ENCODE measurements at regions not wholly inside any gene's neighbourhood (a gene's known extent, or its start where the extent isn't known, plus 50 kb on each side); places are given as distances from the start of the nearest gene placed in this dataset.

GRCh38 chr16:86683441-86684194 lies 105.3 kb downstream of the FOXL1 start:
- no peak for DNase-seq

DNA sequence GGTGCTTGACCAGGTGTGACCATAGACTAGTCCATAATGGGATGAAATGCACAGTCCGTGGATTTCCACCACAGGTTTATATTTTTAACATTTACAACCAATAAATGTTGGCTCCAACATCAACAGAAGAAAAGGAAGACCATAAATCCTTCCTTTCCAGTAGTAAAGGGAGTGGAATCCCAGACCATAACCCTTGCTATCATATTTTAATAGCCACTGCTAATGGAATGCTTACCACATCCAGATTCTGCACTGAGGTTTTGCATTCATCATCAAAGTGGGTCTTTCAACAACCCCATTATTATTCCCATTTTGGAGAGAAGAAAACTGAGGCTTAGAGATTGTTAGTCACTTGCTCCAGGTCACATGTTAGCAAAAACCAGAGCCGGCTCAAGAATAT lies 106.7 kb downstream of the FOXL1 start:
- DNase-seq = no peak

- DNase-seq = no peak
These were observed 112.6 kb downstream of the FOXL1 start for GRCh38 chr16:86690970-86691369.

DNA sequence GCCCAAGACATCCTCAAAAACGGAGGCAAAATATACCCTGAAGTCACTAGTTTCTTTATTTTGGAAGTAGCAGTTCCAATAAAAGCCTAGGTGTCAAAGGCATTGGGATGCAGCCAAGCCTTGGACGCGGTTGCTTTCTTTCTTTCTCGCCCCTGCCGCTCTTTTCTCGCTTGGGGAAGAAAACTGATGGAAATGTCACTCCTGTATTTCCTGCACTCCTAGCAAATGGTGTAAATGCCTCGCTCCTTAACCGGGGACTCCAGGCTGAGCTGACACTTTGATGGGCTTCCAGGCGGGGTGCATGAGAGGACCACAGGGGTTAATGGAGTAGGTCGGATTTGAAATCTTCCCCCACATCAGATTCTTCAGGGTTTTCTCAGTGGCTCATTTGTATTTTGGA lies 114.1 kb downstream of the FOXL1 start:
- DNase-seq = no peak

DNA sequence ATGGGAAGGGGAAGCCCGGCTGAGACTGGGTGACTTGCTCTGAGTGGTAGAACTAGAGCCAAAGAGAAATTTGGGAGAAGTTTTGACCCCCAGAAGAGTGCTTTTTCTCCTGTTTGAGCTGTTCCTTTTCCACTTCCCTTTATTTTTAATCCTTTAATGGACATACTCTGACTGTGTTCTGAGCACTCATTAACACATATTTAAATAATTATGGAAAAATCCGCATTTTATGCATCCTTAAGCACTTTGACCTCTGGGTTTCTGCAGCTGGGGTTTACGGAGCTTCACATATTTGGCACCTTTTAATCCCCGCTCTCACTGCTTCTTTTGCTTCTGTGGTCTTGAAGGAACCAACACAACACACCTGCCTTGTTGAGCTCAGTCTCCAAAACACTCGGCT lies 114.7 kb downstream of the FOXL1 start:
- DNase-seq = no peak

GRCh38 chr16:86697715-86698114 lies 119.4 kb downstream of the FOXL1 start:
- DNase-seq = no peak

- no peak for DNase-seq
These were observed 121.9 kb downstream of the FOXL1 start for GRCh38 chr16:86700046-86700945.

DNA sequence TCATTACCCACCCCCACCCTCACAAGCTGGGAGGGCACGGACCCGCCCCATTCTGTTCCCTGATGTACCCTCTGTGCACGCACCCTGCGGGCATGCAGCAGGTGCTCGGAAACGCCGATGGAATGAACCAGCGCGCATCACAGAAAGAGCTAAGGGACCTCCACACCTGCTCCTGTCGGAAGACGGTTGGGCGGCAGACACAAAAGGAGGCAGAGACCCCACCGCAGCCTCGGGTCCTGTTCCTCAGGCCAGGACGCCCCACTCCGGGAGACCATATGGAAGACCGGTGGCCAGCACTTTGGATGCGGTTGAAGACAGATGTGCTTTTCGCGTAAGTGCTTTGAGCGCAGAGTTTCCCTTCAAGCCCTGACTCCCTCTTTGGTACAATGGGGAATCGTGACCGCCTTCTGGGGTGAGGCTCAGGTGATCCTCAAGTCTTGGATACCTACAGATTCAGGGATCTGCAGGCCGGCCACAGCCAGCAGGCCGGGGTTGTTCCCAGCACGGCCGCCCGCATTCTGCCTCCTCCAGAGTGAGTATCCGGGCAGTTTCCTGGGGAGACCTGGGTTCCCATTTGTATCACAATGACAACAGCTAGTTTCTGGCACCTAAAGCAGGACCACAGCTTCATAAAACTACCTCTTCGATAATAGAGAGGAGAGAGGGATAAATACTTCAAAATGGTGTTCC lies 123.1 kb downstream of the FOXL1 start:
- DNase-seq = no peak

DNA sequence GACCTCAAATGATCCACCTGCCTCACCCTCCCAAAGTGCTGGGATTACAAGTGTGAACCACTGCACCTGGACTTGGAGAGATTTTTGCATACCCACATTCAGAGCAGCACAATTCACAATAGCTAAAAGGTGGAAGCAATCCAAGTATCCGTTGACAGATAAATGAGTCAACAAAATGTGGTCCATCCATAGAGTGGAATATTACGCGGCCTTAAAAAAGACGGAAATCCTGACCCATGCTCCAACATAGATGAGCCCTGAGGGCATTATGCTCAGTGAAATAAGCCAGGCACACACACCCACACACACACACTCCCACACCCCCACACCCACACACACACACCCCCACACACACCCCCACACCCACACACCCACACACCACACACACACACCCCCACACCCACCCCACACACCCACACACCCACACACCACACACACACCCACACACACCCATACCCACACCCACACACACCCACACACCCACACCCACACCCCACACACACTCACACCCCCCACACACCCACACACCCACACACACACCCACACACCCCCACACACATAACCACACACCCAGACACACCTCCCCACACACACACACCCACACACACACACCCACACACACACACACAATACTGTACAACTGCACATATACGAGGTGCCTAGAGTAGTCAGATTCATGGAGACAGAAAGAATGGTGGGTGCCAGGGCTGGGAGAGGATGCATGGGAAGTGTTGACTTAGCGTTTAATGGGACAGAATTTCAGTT lies 124.7 kb downstream of the FOXL1 start:
- DNase-seq = no peak

DNA sequence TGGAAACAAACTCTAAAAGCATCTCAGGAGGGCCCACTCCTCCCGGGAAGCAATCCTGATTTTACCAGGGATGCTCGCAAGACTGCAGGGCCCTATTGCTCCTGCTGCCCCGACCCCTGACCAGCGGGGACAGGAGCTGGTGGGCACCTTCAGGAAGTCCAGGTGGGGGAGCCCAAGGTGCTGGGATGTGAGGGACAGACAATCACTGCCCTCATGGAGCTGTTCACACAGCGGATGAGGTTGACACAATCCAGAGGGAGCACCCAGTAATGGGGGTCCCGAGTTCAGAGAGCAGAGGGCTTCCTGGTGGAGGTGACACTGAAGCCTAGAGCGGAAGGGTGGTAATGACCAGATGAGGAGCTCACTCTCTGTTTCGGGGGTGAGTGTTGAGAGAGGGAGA lies 126.2 kb downstream of the FOXL1 start:
- DNase-seq = no peak

GRCh38 chr16:86706726-86707125 lies 128.4 kb downstream of the FOXL1 start:
- no peak for DNase-seq

- DNase-seq = no peak
These were observed 128.8 kb downstream of the FOXL1 start for GRCh38 chr16:86707171-86707570.

DNA sequence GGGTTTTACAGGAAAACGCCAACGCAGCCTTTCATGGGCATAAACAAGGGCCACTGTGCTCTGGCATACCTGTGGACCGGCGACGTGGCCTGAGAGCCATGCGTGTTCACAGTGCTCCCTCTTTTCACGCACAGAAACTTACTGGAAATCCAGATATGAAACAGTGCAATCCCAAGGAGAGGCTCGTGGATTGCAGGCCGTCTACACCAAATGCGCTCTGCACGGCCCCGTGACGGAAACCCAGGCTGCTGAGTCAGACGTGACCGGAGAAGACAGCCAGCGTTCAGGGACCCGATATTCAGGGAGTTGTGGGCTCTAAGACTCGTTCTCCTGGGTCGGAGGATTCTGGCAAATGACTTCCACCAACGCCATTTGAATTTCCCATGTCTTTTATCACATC lies 129.2 kb downstream of the FOXL1 start:
- DNase-seq = no peak

DNA sequence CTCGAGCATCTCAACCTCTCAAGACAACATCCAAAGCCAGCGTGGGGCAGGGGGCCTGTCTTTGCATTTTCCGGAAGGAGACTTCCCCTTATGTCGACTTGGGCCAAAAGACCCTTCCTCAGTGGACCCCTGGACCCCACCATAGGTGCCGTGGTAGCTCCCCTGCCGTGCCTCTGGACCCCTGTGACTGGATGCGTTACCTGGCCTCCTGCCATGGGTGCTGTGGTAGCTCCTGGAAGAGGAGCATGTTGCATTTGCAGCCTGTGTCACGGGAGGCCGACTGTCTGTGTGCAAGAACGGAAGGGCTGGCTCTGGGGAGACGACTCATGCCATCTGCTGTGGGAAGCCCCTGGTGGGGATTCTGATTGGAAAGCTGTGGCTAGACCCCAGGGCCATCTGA lies 130.1 kb downstream of the FOXL1 start:
- DNase-seq = no peak

DNA sequence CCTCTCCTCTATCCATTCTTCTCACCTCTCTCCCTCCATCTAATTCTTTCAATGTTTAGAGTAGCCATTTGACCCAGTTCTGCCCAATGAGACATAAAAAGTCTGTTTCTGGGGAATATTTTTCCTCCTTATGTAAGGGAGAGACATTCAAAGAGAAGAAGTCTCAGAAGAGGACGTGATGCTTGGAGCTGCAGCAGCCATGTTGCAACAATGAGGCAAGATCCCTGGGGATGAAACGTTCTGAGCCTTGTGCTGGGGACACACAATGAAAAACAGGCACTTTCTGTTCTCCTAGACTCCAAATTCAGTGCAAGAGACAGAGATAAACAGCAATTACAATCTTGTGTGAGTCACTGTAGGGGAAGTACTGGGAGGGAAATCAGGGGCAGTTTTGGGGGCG lies 130.8 kb downstream of the FOXL1 start:
- no peak for DNase-seq

- no peak for DNase-seq
These were observed 131.7 kb downstream of the FOXL1 start for GRCh38 chr16:86709902-86710601.

DNA sequence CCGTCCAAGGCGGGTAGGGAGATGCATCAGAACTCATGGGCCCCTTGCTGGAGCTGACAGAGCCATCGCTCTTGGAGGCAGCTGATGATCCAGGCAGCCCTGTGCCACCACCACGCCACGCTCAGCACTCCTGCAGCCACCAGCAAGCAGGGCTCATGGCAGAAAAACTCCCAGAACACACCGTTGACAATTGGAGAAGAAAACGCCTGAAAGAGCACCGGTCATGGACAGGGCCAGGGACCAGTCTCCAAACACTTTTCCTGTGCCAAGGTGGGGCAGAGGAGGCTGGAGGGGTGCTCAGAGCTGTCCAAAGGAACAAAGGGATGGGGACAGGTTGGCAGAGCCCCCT lies 132.2 kb downstream of the FOXL1 start:
- DNase-seq = no peak

- no peak for DNase-seq
These were observed 134.0 kb downstream of the FOXL1 start for GRCh38 chr16:86712158-86713009.

GRCh38 chr16:86713021-86713631 lies 134.8 kb downstream of the FOXL1 start:
- no peak for DNase-seq

DNA sequence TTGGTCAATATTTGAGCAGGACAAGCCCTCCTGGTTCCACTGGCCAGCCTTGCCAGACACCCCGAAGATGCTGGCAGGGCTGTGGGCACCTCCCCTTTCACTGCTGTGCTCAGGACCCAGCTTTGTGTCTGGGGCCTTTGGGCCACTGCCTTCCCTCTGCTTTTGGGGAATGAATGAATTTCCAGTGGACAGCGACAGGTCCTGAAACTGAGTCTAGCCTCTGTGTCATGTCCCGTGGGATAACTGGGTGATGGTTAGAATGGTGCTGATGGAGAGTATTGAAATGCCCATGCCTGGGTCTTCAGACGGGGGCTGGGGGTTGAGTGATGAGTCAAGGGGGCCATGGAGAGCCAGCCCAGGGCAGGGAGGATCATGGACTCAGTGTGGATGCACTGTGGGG lies 135.8 kb downstream of the FOXL1 start:
- DNase-seq = no peak

GRCh38 chr16:86716649-86717048 lies 138.3 kb downstream of the FOXL1 start:
- DNase-seq = no peak
